GM10266 (cell line): ENCODE measurements at regions not wholly inside any gene's neighbourhood (a gene's known extent, or its start where the extent isn't known, plus 50 kb on each side); places are given as distances from the start of the nearest gene placed in this dataset.

Experiments
- DNase-seq: peaks from one replicate; pipeline ENCODE4 v3.0.0; 2012; ENCODE audit errors: extremely low spot score
- CTCF ChIP-seq: IDR thresholded peaks from 2 replicates; pipeline ENCODE4 v1.5.1; 2012; ENCODE audit warnings: mild to moderate bottlenecking, low read depth; ENCODE audit not compliant: control insufficient read depth, insufficient read depth; ENCODE audit errors: missing control alignments

- no peak for DNase-seq
- TF ChIP-seq CTCF: no peak
Measured at GRCh38 chr20:24388828-24389380, 80.5 kb upstream of the SYNDIG1 start.

GRCh38 chr20:24385547-24385946 lies 83.9 kb upstream of the SYNDIG1 start:
- DNase-seq: no peak
- no peak for TF ChIP-seq CTCF

- no peak for TF ChIP-seq CTCF
- no peak for DNase-seq
Measured at GRCh38 chr20:24384865-24385264, 84.6 kb upstream of the SYNDIG1 start.

- no peak for DNase-seq
- TF ChIP-seq CTCF: no peak
Measured at GRCh38 chr20:24382743-24383142, 86.7 kb upstream of the SYNDIG1 start.

- no peak for DNase-seq
- no peak for TF ChIP-seq CTCF
Measured at GRCh38 chr20:24382331-24382730, 87.1 kb upstream of the SYNDIG1 start.

- no peak for TF ChIP-seq CTCF
- no peak for DNase-seq
Measured at GRCh38 chr20:24381886-24382285, 87.5 kb upstream of the SYNDIG1 start.

- TF ChIP-seq CTCF: no peak
- no peak for DNase-seq
Measured at GRCh38 chr20:24379484-24379927, 89.9 kb upstream of the SYNDIG1 start.
